ENCODE measurements at regions not wholly inside any gene's neighbourhood (a gene's known extent, or its start where the extent isn't known, plus 50 kb on each side); places are given as distances from the start of the nearest gene placed in this dataset.

DNA sequence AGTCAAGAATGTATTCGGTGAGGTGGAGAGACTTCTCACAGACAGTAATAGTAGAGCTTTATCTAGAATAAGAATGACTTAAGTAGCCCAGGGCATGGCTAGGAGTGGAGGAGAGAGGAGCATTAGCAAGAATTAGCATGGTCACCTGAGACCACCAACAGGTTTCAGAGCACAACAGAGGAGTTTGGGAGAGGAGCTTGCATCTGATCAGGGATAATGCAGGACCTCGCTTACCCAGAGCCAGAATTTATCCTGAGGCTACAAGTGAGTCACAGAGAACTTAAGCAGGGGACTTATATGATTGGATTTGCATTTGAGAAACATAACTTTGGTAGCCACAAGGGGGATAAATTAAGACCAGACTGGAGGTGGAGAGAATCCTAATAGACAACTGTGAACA, 102.1 kb upstream of the FNDC3A start:
- no peaks in the 10 kb centered on the region for H3K9me3 ChIP-seq (ENCODE audit: low read length)
- H3F3A ChIP-seq (ENCODE audit: insufficient read depth, low read length, poor library complexity, severe bottlenecking) = no peaks in the 10 kb centered on the region
- no peak overlapping the region for H3K27ac ChIP-seq (ENCODE audit: low read length)
- no peaks in the 10 kb centered on the region for H3K79me2 ChIP-seq (replicated peaks; ENCODE audit: insufficient read depth, low read length)
- no peak overlapping the region for H3K4me3 ChIP-seq (ENCODE audit: low read length)
- no peak overlapping the region for H3K9ac ChIP-seq (ENCODE audit: low read length)
- no peaks in the 10 kb centered on the region for H3K9me2 ChIP-seq (ENCODE audit: insufficient read depth, low read length)
- no peaks in the 10 kb centered on the region for H3K27me3 ChIP-seq (ENCODE audit: insufficient read depth, low read depth, low read length)
- no peak overlapping the region for H3K4me2 ChIP-seq (ENCODE audit: low read length)
- H2AFZ ChIP-seq (ENCODE audit: low read depth, low read length) = no peak overlapping the region
- H3K36me3 ChIP-seq (ENCODE audit: insufficient read depth, low read length) = no peaks in the 10 kb centered on the region
- H4K20me1 ChIP-seq (ENCODE audit: insufficient read depth) = no peaks in the 10 kb centered on the region
- TF ChIP-seq EP300 (conservative IDR thresholded peaks at IDR 0.05; ENCODE audit: poor library complexity, severe bottlenecking) = no peak
- no peak for TF ChIP-seq CTCF (IDR thresholded peaks at IDR 0.05; ENCODE audit: poor library complexity, severe bottlenecking)

DNA sequence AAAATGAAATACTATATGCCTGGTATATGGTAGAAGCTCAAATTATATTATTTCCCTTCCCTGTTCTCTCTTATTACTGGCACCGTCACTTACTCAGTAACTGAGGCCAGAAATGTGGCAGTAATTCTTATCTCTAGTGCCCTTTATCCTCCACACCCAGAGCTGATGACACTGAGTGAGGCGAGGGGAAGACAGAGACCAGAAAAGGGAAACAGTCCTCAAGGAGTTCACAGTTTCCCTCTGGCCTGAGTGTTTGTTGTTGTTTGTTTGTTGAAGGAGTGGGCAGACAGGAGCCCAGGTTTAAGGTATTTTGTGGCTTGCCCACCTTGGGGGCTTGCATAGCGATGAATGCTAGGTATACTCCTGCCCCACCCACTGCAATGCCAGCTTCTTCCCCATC, 101.5 kb upstream of the FNDC3A start:
- H3K27me3 ChIP-seq (ENCODE audit: insufficient read depth, low read depth, low read length) = no peaks in the 10 kb centered on the region
- TF ChIP-seq TAF1 (IDR thresholded peaks at IDR 0.05; ENCODE audit: low read depth) (no peak), REST (IDR thresholded peaks at IDR 0.05; ENCODE audit: borderline replicate concordance) (no peak), EZH2 (IDR thresholded peaks at IDR 0.05; ENCODE audit: borderline replicate concordance, insufficient read depth, low read length, poor library complexity, severe bottlenecking) (no peak), CTCF (IDR thresholded peaks at IDR 0.05; ENCODE audit: poor library complexity, severe bottlenecking) (no peak), POLR2AphosphoS5 (IDR thresholded peaks at IDR 0.05) (no peak), SMC3 (conservative IDR thresholded peaks at IDR 0.05; ENCODE audit: poor library complexity) (no peak), EP300 (conservative IDR thresholded peaks at IDR 0.05; ENCODE audit: poor library complexity, severe bottlenecking) (no peak), RAD21 (conservative IDR thresholded peaks at IDR 0.05) (no peak), MXI1 (conservative IDR thresholded peaks at IDR 0.05; ENCODE audit: poor library complexity, severe bottlenecking) (no peak)
- no peak overlapping the region for H3K27ac ChIP-seq (ENCODE audit: low read length)
- no peak overlapping the region for H2AFZ ChIP-seq (ENCODE audit: low read depth, low read length)
- no peaks in the 10 kb centered on the region for H3F3A ChIP-seq (ENCODE audit: insufficient read depth, low read length, poor library complexity, severe bottlenecking)
- no peaks in the 10 kb centered on the region for H3K79me2 ChIP-seq (replicated peaks; ENCODE audit: insufficient read depth, low read length)
- no peaks in the 10 kb centered on the region for H4K20me1 ChIP-seq (ENCODE audit: insufficient read depth)
- H3K4me3 ChIP-seq (ENCODE audit: low read length) = no peak overlapping the region
- no peaks in the 10 kb centered on the region for H3K36me3 ChIP-seq (ENCODE audit: insufficient read depth, low read length)
- H3K4me2 ChIP-seq (ENCODE audit: low read length) = no peak overlapping the region
- no peak overlapping the region for H3K9ac ChIP-seq (ENCODE audit: low read length)
- no peaks in the 10 kb centered on the region for H3K9me3 ChIP-seq (ENCODE audit: low read length)
- H3K9me2 ChIP-seq (ENCODE audit: insufficient read depth, low read length) = no peaks in the 10 kb centered on the region

All from neural cell (in vitro differentiated cells).